Endothelial cell of umbilical vein (primary cell): ENCODE measurements at regions not wholly inside any gene's neighbourhood (a gene's known extent, or its start where the extent isn't known, plus 50 kb on each side); places are given as distances from the start of the nearest gene placed in this dataset.

Experiments used
- BruUV-seq: library from RNA; stranded (reverse); fragments of 400-500 nt; replicated peaks from 2 replicates; lab custom pipeline; 2021; lab: Mats Ljungman, UMichigan
- CTCF ChIA-PET: fragments of 300-600, 350-600 bp; sonication (Branson Sonifier 250); formaldehyde crosslinking; loops from one replicate; lab custom pipeline; 2021; ENCODE audit warnings: antibody characterized with exemption, inconsistent platforms; lab: Charles Lee
- POLR2A ChIA-PET: fragments of 300-600, 350-600 bp; sonication (Branson Sonifier 250); formaldehyde crosslinking; loops from one replicate; lab custom pipeline; 2021; ENCODE audit warnings: antibody characterized with exemption, inconsistent platforms; lab: Charles Lee
- DNase-seq: peaks from one replicate; pipeline ENCODE4 v3.0.0-alpha.2; 2011; ENCODE audit warnings: low read depth, low spot score
- FAIRE-seq: peaks from 2 replicates; lab custom pipeline; 2011; peaks lifted over from hg19 to GRCh38; lab: Jason Lieb, UNC
- H2AFZ ChIP-seq: 2 replicates; pipeline ENCODE4 v1.6.0; 2012; ENCODE audit warnings: low read depth, low read length, control low read depth, inconsistent platforms
- H3K27ac ChIP-seq: 2 replicates; pipeline ENCODE4 v1.5.1; 2011; ENCODE audit warnings: low read depth, mild to moderate bottlenecking, control low read depth, low read length, moderate library complexity; ENCODE audit not compliant: insufficient read depth
- H3K27me3 ChIP-seq, 2 experiments: 2 replicates each; pipeline versions ENCODE4 v1.6.0 to v1.6.1; 2011; ENCODE audit warnings: low read length in 2 of 2, mixed read lengths in 1 of 2; ENCODE audit not compliant: control insufficient read depth in 2 of 2, insufficient read depth in 2 of 2
- H3K36me3 ChIP-seq, 2 experiments: 2 replicates in 1 of 2; 3 replicates in 1 of 2; pipeline ENCODE4 v1.5.1; 2011; ENCODE audit warnings: low read length in 2 of 2, mild to moderate bottlenecking in 1 of 2, moderate library complexity in 1 of 2; ENCODE audit not compliant: control insufficient read depth in 2 of 2, insufficient read depth in 2 of 2; ENCODE audit errors: extremely low read depth in 1 of 2
- H3K4me1 ChIP-seq: 3 replicates; pipeline ENCODE4 v1.5.1; 2011; ENCODE audit warnings: mild to moderate bottlenecking, low read length; ENCODE audit not compliant: control insufficient read depth, insufficient read depth; ENCODE audit errors: extremely low read depth
- H3K4me2 ChIP-seq: 2 replicates; pipeline ENCODE4 v1.6.1; 2011; ENCODE audit warnings: low read length, control low read depth, mixed read lengths; ENCODE audit not compliant: insufficient read depth
- H3K4me3 ChIP-seq, 3 experiments: fragments of 200-600 bp in 1 of 3; sonication (generic), shearing (Covaris generic) in 1 of 3; replicated peaks in 1 of 3; 2 replicates each; pipeline ENCODE4 v1.5.1; 2011 to 2016; ENCODE audit warnings: control low read depth in 3 of 3, low read length in 3 of 3, mild to moderate bottlenecking in 2 of 3, inconsistent platforms in 1 of 3, low read depth in 1 of 3, moderate library complexity in 1 of 3; ENCODE audit not compliant: insufficient read depth in 1 of 3
- H3K79me2 ChIP-seq: 2 replicates; pipeline ENCODE4 v1.6.0; 2012; ENCODE audit warnings: low read length, inconsistent platforms; ENCODE audit not compliant: control insufficient read depth, insufficient read depth
- H3K9ac ChIP-seq: replicated peaks from 2 replicates; pipeline ENCODE3; 2011; ENCODE audit warnings: low read length, control low read depth; ENCODE audit not compliant: insufficient read depth; ENCODE audit errors: extremely low read depth
- H3K9me1 ChIP-seq: replicated peaks from 3 replicates; pipeline ENCODE4 v1.6.0; 2011; ENCODE audit warnings: mild to moderate bottlenecking, low read length; ENCODE audit not compliant: control insufficient read depth, insufficient read depth; ENCODE audit errors: extremely low read depth
- H3K9me3 ChIP-seq: replicated peaks from 2 replicates; pipeline ENCODE4 v1.5.1; 2012; ENCODE audit warnings: low read length, inconsistent platforms; ENCODE audit not compliant: control insufficient read depth, insufficient read depth
- H4K20me1 ChIP-seq: replicated peaks from 2 replicates; pipeline ENCODE3; 2011; ENCODE audit warnings: mild to moderate bottlenecking, low read length; ENCODE audit not compliant: control insufficient read depth, insufficient read depth; ENCODE audit errors: extremely low read depth
- EZH2 ChIP-seq: IDR thresholded peaks from 2 replicates; pipeline ENCODE4 v1.6.1; 2012; ENCODE audit warnings: borderline replicate concordance, low read depth, mild to moderate bottlenecking, moderate library complexity, low read length, inconsistent platforms; ENCODE audit not compliant: severe bottlenecking
- FOS ChIP-seq: IDR thresholded peaks from 2 replicates; pipeline ENCODE4 v1.6.1; 2011; ENCODE audit warnings: mild to moderate bottlenecking, low read length, moderate library complexity, borderline replicate concordance; ENCODE audit not compliant: insufficient read depth
- GATA2 ChIP-seq: IDR thresholded peaks from 2 replicates; pipeline ENCODE4 v1.7.0; 2011; ENCODE audit warnings: low read depth, mild to moderate bottlenecking, moderate library complexity, mixed read lengths, low read length; ENCODE audit not compliant: insufficient read length, insufficient read depth
- JUN ChIP-seq: IDR thresholded peaks from 2 replicates; pipeline ENCODE4 v1.6.1; 2011; ENCODE audit warnings: borderline replicate concordance, low read depth; ENCODE audit not compliant: insufficient read length, insufficient read depth
- MAX ChIP-seq: IDR thresholded peaks from 2 replicates; pipeline ENCODE4 v1.6.1; 2011; ENCODE audit not compliant: insufficient read depth, insufficient read length
- MYC ChIP-seq: IDR thresholded peaks from one replicate; pipeline ENCODE4 v1.6.1; 2011; ENCODE audit warnings: mild to moderate bottlenecking, low read depth, low read length
- POLR2A ChIP-seq: IDR thresholded peaks from 2 replicates; pipeline ENCODE4 v1.6.1; 2012; ENCODE audit warnings: low read depth, mild to moderate bottlenecking, control low read depth, low read length
- POLR2AphosphoS5 ChIP-seq: IDR thresholded peaks from 2 replicates; pipeline ENCODE4 v1.6.1; 2012; ENCODE audit warnings: low read depth, mild to moderate bottlenecking, control low read depth, low read length, moderate library complexity; ENCODE audit not compliant: insufficient read depth
- dilution Hi-C: fragments of 300-500 bp; cut with MboI; formaldehyde crosslinking; loops from one replicate; pipeline ENCODE4 v1.15.0; 2019; ENCODE audit warnings: low sequenced_read_pairs; ENCODE audit not compliant: extremely low pct_ligation_motif_present
- intact Hi-C: fragments of 100-400 bp; cut with micrococcal nuclease; formaldehyde crosslinking; loops from one replicate; pipeline ENCODE4 v1.10.0; 2022

- Histone ChIP-seq H3K9ac (no peak overlapping the region), H3K4me2 (no peak overlapping the region), H3K9me3 (no peaks in the 10 kb centered on the region), H3K36me3 (no peaks in the 10 kb centered on the region), H3K27ac (no peak overlapping the region), H3K9me1 (no peaks in the 10 kb centered on the region), H4K20me1 (no peaks in the 10 kb centered on the region), H3K79me2 (no peaks in the 10 kb centered on the region), H3K4me3 (no peak overlapping the region), H3K27me3 (no peaks in the 10 kb centered on the region), H2AFZ (no peak overlapping the region), H3K4me1 (no peaks in the 10 kb centered on the region)
- DNase-seq (no peak), FAIRE-seq (no peak)
- BruUV-seq = no TSS peak
- CTCF ChIA-PET = no interaction called here
- POLR2A ChIA-PET = no interaction called here
- intact Hi-C loops = no loop called here
- dilution Hi-C loops = no loop called here
- TF ChIP-seq GATA2 = no peak
- TF ChIP-seq MAX = no peak
- no peak for TF ChIP-seq POLR2A
- no peak for TF ChIP-seq JUN
- no peak for TF ChIP-seq POLR2AphosphoS5
- no peak for TF ChIP-seq FOS
- no peak for TF ChIP-seq EZH2
These were observed 2296.6 kb upstream of the AGA start for GRCh38 chr4:179738822-179739221.

- Histone ChIP-seq H3K79me2 (no peaks in the 10 kb centered on the region), H3K9me1 (no peaks in the 10 kb centered on the region), H2AFZ (no peak overlapping the region), H3K36me3 (no peaks in the 10 kb centered on the region), H3K4me3 (no peak overlapping the region), H4K20me1 (no peaks in the 10 kb centered on the region), H3K4me1 (no peaks in the 10 kb centered on the region), H3K27me3 (no peaks in the 10 kb centered on the region), H3K27ac (no peak overlapping the region), H3K4me2 (no peak overlapping the region), H3K9me3 (peaks cover 2% of the 10 kb centered on the region), H3K9ac (no peak overlapping the region)
- no peak for TF ChIP-seq FOS
- TF ChIP-seq MYC = no peak
- TF ChIP-seq JUN = no peak
- TF ChIP-seq GATA2 = no peak
- TF ChIP-seq MAX = no peak
- no peak for TF ChIP-seq POLR2AphosphoS5
- TF ChIP-seq EZH2 = no peak
- intact Hi-C loops (no loop called here), dilution Hi-C loops (no loop called here)
- BruUV-seq = no TSS peak
- POLR2A ChIA-PET = no interaction called here
- DNase-seq (no peak), FAIRE-seq (no peak)
- CTCF ChIA-PET = no interaction called here
These were observed 2305.1 kb upstream of the AGA start for GRCh38 chr4:179747218-179747910.
